A673 (cell line): ENCODE measurements at regions not wholly inside any gene's neighbourhood (a gene's known extent, or its start where the extent isn't known, plus 50 kb on each side); places are given as distances from the start of the nearest gene placed in this dataset.

Source experiments
- BruUV-seq: library from RNA; stranded (reverse); fragments of 400-500 nt; replicated peaks from 2 replicates; lab custom pipeline; 2021; lab: Mats Ljungman, UMichigan
- CTCF ChIA-PET: fragments of 300-600 bp; sonication (Branson Sonifier 250); formaldehyde crosslinking; loops from one replicate; lab custom pipeline; 2022; ENCODE audit warnings: antibody characterized with exemption; lab: Charles Lee
- POLR2A ChIA-PET: fragments of 300-600 bp; sonication (Branson Sonifier 250); formaldehyde crosslinking; loops from one replicate; lab custom pipeline; 2022; ENCODE audit warnings: antibody characterized with exemption; ENCODE audit not compliant: low non-redundant PET; lab: Charles Lee
- DNase-seq: peaks from one replicate; pipeline ENCODE4 v3.0.0-alpha.2; 2015; ENCODE audit warnings: low spot score
- H3K27ac ChIP-seq: fragments of 200-600 bp; sonication (generic); 2 replicates; pipeline ENCODE4 v1.5.1; 2016; ENCODE audit warnings: mixed run types, low read depth, mild to moderate bottlenecking, mixed read lengths, antibody characterized with exemption, low read length; ENCODE audit not compliant: poor library complexity, severe bottlenecking
- H3K27me3 ChIP-seq: fragments of 200-600 bp; sonication (generic); replicated peaks from 2 replicates; pipeline ENCODE4 v1.6.1; 2017; ENCODE audit warnings: mixed run types, low read depth, mild to moderate bottlenecking, mixed read lengths, antibody characterized with exemption, low read length; ENCODE audit not compliant: insufficient read depth, poor library complexity
- H3K36me3 ChIP-seq: fragments of 200-600 bp; sonication (generic); 2 replicates; pipeline ENCODE4 v1.6.1; 2016; ENCODE audit warnings: mixed run types, mild to moderate bottlenecking, mixed read lengths, antibody characterized with exemption, low read length; ENCODE audit not compliant: insufficient read depth, poor library complexity, severe bottlenecking
- H3K4me1 ChIP-seq: fragments of 200-600 bp; sonication (generic); 2 replicates; pipeline ENCODE4 v1.6.1; 2017; ENCODE audit warnings: mixed run types, mild to moderate bottlenecking, mixed read lengths, antibody characterized with exemption, low read length; ENCODE audit not compliant: insufficient read depth, poor library complexity, severe bottlenecking
- H3K4me3 ChIP-seq: fragments of 200-600 bp; sonication (generic); 2 replicates; pipeline ENCODE4 v1.5.1; 2016; ENCODE audit warnings: low read depth, mixed run types, mild to moderate bottlenecking, mixed read lengths, low read length; ENCODE audit not compliant: poor library complexity, severe bottlenecking
- H3K9me3 ChIP-seq: fragments of 200-600 bp; sonication (generic); 2 replicates; pipeline ENCODE4 v1.6.1; 2016; ENCODE audit warnings: mixed run types, low read depth, mild to moderate bottlenecking, mixed read lengths, antibody characterized with exemption, low read length; ENCODE audit not compliant: poor library complexity, severe bottlenecking
- CTCF ChIP-seq: fragments of 300-800, 200-600 bp; sonication (generic); conservative IDR thresholded peaks from 2 replicates; pipeline ENCODE4 v1.5.1; 2017; ENCODE audit warnings: low read depth, mild to moderate bottlenecking, antibody characterized with exemption, low read length, moderate library complexity, mixed read lengths
- EZH2 ChIP-seq: fragments of 200-600 bp; sonication (generic); IDR thresholded peaks from 2 replicates; pipeline ENCODE4 v1.6.1; 2017; ENCODE audit warnings: borderline replicate concordance, low read depth, mild to moderate bottlenecking, mixed read lengths, antibody characterized with exemption, low read length; ENCODE audit not compliant: poor library complexity, severe bottlenecking
- intact Hi-C: fragments of 100-400 bp; cut with micrococcal nuclease; formaldehyde crosslinking; loops from one replicate; pipeline ENCODE4 v1.10.0; 2022; ENCODE audit not compliant: unreplicated experiment

GRCh38 chr17:77542551-77543490 is 402.1 kb downstream of the SEC14L1 start:
- DNase-seq: peak; percentile 92
- Histone ChIP-seq H3K4me3 (no peak overlapping the region), H3K27ac (no peak overlapping the region), H3K27me3 (no peaks in the 10 kb centered on the region), H3K4me1 (peaks cover 25% of the 10 kb centered on the region), H3K9me3 (no peaks in the 10 kb centered on the region), H3K36me3 (no peaks in the 10 kb centered on the region)
- intact Hi-C loops: loop anchor here (1.0 kb wide), 1 partner anchor 471 kb away; no protein-coding TSS in a partner anchor
- BruUV-seq: no TSS peak
- CTCF ChIA-PET: interaction anchor here (0.5 to 1.6 kb wide), 8 partner anchors 226 to 498 kb away, joined by 3 to 12 read pairs (median 4); no protein-coding TSS in a partner anchor
- POLR2A ChIA-PET: interaction anchor here (0.6 to 0.7 kb wide), 3 partner anchors 14 to 238 kb away, joined by 3 read pairs; no protein-coding TSS in a partner anchor
- TF ChIP-seq EZH2 (no peak), CTCF (peak; percentile 95)

- CTCF ChIA-PET: no interaction called here
- BruUV-seq: no TSS peak
- Histone ChIP-seq H3K27ac (no peak overlapping the region), H3K4me3 (no peak overlapping the region), H3K36me3 (no peaks in the 10 kb centered on the region), H3K4me1 (peaks cover 25% of the 10 kb centered on the region), H3K27me3 (no peaks in the 10 kb centered on the region), H3K9me3 (no peaks in the 10 kb centered on the region)
- no peak for DNase-seq
- TF ChIP-seq EZH2: no peak
- TF ChIP-seq CTCF: no peak
- intact Hi-C loops: loop anchor here (1.0 kb wide), 1 partner anchor 470 kb away; no protein-coding TSS in a partner anchor
- POLR2A ChIA-PET: no interaction called here
Observed at GRCh38 chr17:77543801-77544200, 403.0 kb downstream of the SEC14L1 start.

- Histone ChIP-seq H3K36me3 (no peaks in the 10 kb centered on the region), H3K27ac (no peak overlapping the region), H3K27me3 (no peaks in the 10 kb centered on the region), H3K4me1 (peaks cover 25% of the 10 kb centered on the region), H3K9me3 (no peaks in the 10 kb centered on the region), H3K4me3 (no peak overlapping the region)
- CTCF ChIA-PET: no interaction called here
- POLR2A ChIA-PET: no interaction called here
- intact Hi-C loops: no loop called here
- no TSS peak for BruUV-seq
- no peak for DNase-seq
- TF ChIP-seq EZH2: no peak
- TF ChIP-seq CTCF: no peak
Observed at GRCh38 chr17:77544347-77545110, 403.8 kb downstream of the SEC14L1 start.
